Renal cortical epithelial cell (primary cell): ENCODE measurements at regions not wholly inside any gene's neighbourhood (a gene's known extent, or its start where the extent isn't known, plus 50 kb on each side); places are given as distances from the start of the nearest gene placed in this dataset.
A peak's percentile ranks its signal among the peaks of the same experiment; 100 is the strongest.

Experiments used
- DNase-seq: peaks from one replicate; pipeline ENCODE4 v3.0.0-alpha.2; 2011; ENCODE audit warnings: low read depth

GRCh38 chr20:39152742-39153141, 190.6 kb downstream of the DHX35 start:
- DNase-seq, result no peak

- DNase-seq, result no peak
Measured at GRCh38 chr20:39152126-39152525, 190.0 kb downstream of the DHX35 start.

- no peak for DNase-seq
Measured at GRCh38 chr20:39150501-39150900, 188.4 kb downstream of the DHX35 start.

GRCh38 chr20:39146394-39146793, 184.2 kb downstream of the DHX35 start:
- DNase-seq, result no peak

GRCh38 chr20:39145921-39146320, 183.8 kb downstream of the DHX35 start:
- DNase-seq, result no peak

- no peak for DNase-seq
Measured at GRCh38 chr20:39144757-39145156, 182.6 kb downstream of the DHX35 start.

GRCh38 chr20:39142407-39143096, 180.4 kb downstream of the DHX35 start:
- no peak for DNase-seq

GRCh38 chr20:39137299-39137698, 175.2 kb downstream of the DHX35 start:
- DNase-seq, result no peak

- no peak for DNase-seq
Measured at GRCh38 chr20:39136798-39137197, 174.7 kb downstream of the DHX35 start.

- no peak for DNase-seq
Measured at GRCh38 chr20:39135885-39136544, 173.9 kb downstream of the DHX35 start.

- DNase-seq, result no peak
Measured at GRCh38 chr20:39133201-39133600, 171.1 kb downstream of the DHX35 start.

GRCh38 chr20:39132511-39132910, 170.4 kb downstream of the DHX35 start:
- no peak for DNase-seq

GRCh38 chr20:39132093-39132492, 169.9 kb downstream of the DHX35 start:
- DNase-seq, result no peak

GRCh38 chr20:39130627-39131026, 168.5 kb downstream of the DHX35 start:
- no peak for DNase-seq

GRCh38 chr20:39129523-39129922, 167.4 kb downstream of the DHX35 start:
- DNase-seq, result no peak

GRCh38 chr20:39124064-39124463, 161.9 kb downstream of the DHX35 start:
- DNase-seq, result no peak

- DNase-seq, result no peak
Measured at GRCh38 chr20:39123185-39123557, 161.0 kb downstream of the DHX35 start.

- DNase-seq, result peak; percentile 72
Measured at GRCh38 chr20:39117491-39117890, 155.3 kb downstream of the DHX35 start.

GRCh38 chr20:39116020-39116419, 153.9 kb downstream of the DHX35 start:
- DNase-seq, result no peak

- peak; percentile 11 for DNase-seq
Measured at GRCh38 chr20:39112178-39112743, 150.1 kb downstream of the DHX35 start.

- no peak for DNase-seq
Measured at GRCh38 chr20:39111359-39112177, 149.4 kb downstream of the DHX35 start.

- DNase-seq, result no peak
Measured at GRCh38 chr20:39110819-39111136, 148.6 kb downstream of the DHX35 start.
